GOT3 (cell line): ENCODE measurements at regions not wholly inside any gene's neighbourhood (a gene's known extent, or its start where the extent isn't known, plus 50 kb on each side); places are given as distances from the start of the nearest gene placed in this dataset.

Experiments
- DNase-seq: peaks from one replicate; lab custom pipeline; 2025; ENCODE audit warnings: mixed read lengths; lab: John Stamatoyannopoulos, UW

- no peak for DNase-seq
Measured at GRCh38 chr15:31510057-31510456, 183.4 kb downstream of the KLF13 start.

- DNase-seq: no peak
Measured at GRCh38 chr15:31511707-31512310, 185.2 kb downstream of the KLF13 start.

- no peak for DNase-seq
Measured at GRCh38 chr15:31513178-31513577, 186.5 kb downstream of the KLF13 start.

GRCh38 chr15:31516440-31516839, 189.8 kb downstream of the KLF13 start:
- no peak for DNase-seq

- no peak for DNase-seq
Measured at GRCh38 chr15:31516874-31517273, 190.2 kb downstream of the KLF13 start.

- DNase-seq: no peak
Measured at GRCh38 chr15:31517711-31518110, 191.1 kb downstream of the KLF13 start.

GRCh38 chr15:31522028-31522427, 195.4 kb downstream of the KLF13 start:
- no peak for DNase-seq

GRCh38 chr15:31523027-31523654, 196.5 kb downstream of the KLF13 start:
- DNase-seq: no peak

- no peak for DNase-seq
Measured at GRCh38 chr15:31523655-31524049, 197.0 kb downstream of the KLF13 start.

- DNase-seq: no peak
Measured at GRCh38 chr15:31525185-31525695, 198.6 kb downstream of the KLF13 start.

GRCh38 chr15:31525988-31526665, 199.5 kb downstream of the KLF13 start:
- no peak for DNase-seq

- no peak for DNase-seq
Measured at GRCh38 chr15:31526916-31527690, 200.5 kb downstream of the KLF13 start.

- no peak for DNase-seq
Measured at GRCh38 chr15:31528846-31529245, 202.2 kb downstream of the KLF13 start.

- no peak for DNase-seq
Measured at GRCh38 chr15:31537770-31538592, 211.3 kb downstream of the KLF13 start.

- DNase-seq: no peak
Measured at GRCh38 chr15:31540633-31541032, 214.0 kb downstream of the KLF13 start.

- DNase-seq: no peak
Measured at GRCh38 chr15:31544361-31544760, 217.7 kb downstream of the KLF13 start.

- DNase-seq: no peak
Measured at GRCh38 chr15:31545257-31545656, 218.6 kb downstream of the KLF13 start.

- DNase-seq: no peak
Measured at GRCh38 chr15:31550211-31550977, 223.8 kb downstream of the KLF13 start.

GRCh38 chr15:31551323-31551722, 224.7 kb downstream of the KLF13 start:
- DNase-seq: no peak

GRCh38 chr15:31552482-31553099, 226.0 kb downstream of the KLF13 start:
- DNase-seq: no peak
